Activated T-cell treated with anti-CD3 and anti-CD28 coated beads for 24 hours (primary cell): ENCODE measurements at regions not wholly inside any gene's neighbourhood (a gene's known extent, or its start where the extent isn't known, plus 50 kb on each side); places are given as distances from the start of the nearest gene placed in this dataset.

Experiments
- DNase-seq: peaks from one replicate; pipeline ENCODE4 v3.0.0-alpha.2; 2020; ENCODE audit warnings: low read depth

DNA sequence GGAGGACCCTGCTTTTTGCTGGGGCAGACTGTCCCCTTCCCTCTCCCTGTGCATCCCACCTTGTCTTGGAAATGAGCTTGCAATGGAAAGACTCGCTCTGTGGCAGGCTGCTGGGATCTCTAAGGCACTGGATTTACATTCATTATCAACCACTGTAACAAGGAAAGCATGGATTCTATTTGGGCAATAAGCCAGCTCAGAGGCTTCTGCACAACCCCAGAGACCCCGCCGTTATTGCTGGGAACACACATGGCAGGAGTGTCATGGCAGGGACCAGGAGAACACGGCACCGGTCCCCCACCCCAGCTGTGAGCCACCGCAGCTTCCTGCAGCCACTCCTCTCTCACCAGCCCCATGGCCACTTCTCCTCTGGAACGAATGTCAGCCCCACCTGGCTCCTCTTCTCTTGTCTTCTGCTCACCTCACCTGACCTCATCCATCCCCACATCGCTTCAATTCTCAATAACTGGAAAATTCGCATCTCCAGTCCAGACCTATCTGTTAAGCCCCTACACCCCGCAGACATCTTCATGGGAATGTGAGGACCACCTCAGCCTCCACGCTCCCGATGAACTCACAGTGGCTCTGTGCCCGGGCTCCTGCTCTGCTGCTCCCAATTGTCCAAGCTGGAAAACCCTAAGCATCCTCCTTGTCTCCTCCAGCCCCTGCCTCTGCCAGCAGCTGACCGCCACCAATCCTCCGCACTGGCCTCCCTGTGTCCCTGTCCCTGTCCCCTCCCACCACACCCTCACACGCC is 181.5 kb downstream of the USP12 start:
- DNase-seq = no peak

- DNase-seq = no peak
Observed at GRCh38 chr13:26989261-26989956, 182.2 kb downstream of the USP12 start.

GRCh38 chr13:26988059-26988769 is 183.4 kb downstream of the USP12 start:
- DNase-seq = no peak

DNA sequence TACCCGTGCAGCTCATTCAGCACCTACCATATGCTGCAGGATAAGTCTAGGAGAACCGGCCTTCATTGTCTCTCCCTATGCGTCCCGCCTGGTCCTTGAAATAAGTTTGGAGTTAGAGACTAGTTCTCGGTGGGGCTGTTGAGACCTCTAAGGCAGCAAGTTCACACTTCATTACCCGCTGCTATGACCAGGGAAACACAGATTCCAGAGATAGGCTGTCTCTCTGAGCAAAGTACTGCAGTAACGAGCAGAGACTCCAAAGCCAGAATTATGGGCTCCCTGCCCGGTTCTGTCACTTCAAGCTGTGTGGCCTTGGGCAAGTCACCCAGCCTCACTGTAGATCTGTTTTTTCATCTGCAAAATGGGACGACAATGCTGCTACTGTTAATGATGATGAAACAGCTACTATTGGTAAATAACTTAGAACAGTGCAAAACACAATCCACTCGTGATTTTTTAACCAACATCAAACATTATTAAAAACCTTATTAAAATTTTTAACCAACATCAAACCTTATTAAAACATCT is 184.1 kb downstream of the USP12 start:
- DNase-seq = no peak

- DNase-seq = peak; percentile 70
Observed at GRCh38 chr13:26985285-26985878, 186.2 kb downstream of the USP12 start.

GRCh38 chr13:26984337-26984736 is 187.3 kb downstream of the USP12 start:
- no peak for DNase-seq

- DNase-seq = no peak
Observed at GRCh38 chr13:26983543-26984320, 187.9 kb downstream of the USP12 start.

GRCh38 chr13:26980099-26981031 is 191.2 kb downstream of the USP12 start:
- DNase-seq = no peak

DNA sequence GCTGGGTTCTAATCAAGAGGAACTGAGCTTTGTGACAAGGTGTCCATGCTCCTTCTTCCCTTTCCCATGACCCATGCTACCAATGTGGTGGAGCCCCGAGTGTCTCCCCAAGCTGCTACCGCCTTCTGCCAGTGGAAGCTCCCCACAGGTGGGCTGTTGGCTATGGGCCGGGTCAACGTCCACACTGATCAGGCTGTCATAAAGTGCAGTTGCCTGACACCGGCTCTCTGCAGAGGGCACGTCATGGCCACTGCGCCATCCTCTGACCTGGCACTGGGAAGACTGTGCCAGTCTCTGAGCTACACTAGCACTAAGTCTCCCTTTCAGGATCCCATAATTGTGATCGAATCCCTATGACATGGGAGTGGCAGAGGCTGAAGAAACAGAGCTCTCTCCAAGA is 192.3 kb downstream of the USP12 start:
- no peak for DNase-seq

GRCh38 chr13:26978081-26978860 is 193.3 kb downstream of the USP12 start:
- DNase-seq = no peak

DNA sequence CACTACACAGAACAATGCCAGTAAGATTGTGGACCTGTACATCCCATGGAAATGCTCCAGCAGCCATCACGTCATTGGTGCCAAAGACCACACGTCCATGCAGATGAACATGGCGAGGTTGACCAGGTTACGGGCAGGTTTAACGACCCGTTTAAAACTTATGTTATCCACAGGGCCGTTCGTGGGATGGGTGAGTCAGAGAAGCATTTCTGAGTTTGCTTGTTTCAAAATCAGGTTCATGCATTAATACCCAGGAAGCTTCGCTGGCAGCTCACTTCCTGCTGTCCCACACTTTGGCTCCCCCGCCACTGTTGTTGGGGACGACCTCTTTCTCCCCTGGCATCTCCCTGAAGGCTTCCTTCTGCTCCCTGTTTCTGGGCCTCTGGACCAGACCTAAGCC is 194.1 kb downstream of the USP12 start:
- no peak for DNase-seq

- no peak for DNase-seq
Observed at GRCh38 chr13:26976313-26976712, 195.3 kb downstream of the USP12 start.

GRCh38 chr13:26973946-26974345 is 197.7 kb downstream of the USP12 start:
- DNase-seq = no peak

DNA sequence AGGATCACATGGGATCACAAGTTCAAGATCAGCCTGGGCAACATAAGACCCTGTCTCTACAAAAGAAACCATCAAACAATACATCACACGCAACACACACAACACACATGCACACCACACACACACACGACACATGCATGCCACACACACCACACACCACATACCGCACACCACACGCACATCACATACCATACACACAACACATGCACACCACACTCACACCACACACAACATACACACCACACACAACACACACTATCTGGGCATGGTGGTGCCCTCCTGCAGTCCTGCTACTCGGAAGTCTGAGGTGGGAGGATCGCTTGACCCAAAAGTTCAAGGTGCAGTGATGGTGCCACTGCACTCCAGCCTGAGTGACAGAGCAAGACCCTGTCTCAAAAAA is 198.3 kb downstream of the USP12 start:
- no peak for DNase-seq

GRCh38 chr13:26971990-26972887 is 199.4 kb downstream of the USP12 start:
- DNase-seq = no peak

DNA sequence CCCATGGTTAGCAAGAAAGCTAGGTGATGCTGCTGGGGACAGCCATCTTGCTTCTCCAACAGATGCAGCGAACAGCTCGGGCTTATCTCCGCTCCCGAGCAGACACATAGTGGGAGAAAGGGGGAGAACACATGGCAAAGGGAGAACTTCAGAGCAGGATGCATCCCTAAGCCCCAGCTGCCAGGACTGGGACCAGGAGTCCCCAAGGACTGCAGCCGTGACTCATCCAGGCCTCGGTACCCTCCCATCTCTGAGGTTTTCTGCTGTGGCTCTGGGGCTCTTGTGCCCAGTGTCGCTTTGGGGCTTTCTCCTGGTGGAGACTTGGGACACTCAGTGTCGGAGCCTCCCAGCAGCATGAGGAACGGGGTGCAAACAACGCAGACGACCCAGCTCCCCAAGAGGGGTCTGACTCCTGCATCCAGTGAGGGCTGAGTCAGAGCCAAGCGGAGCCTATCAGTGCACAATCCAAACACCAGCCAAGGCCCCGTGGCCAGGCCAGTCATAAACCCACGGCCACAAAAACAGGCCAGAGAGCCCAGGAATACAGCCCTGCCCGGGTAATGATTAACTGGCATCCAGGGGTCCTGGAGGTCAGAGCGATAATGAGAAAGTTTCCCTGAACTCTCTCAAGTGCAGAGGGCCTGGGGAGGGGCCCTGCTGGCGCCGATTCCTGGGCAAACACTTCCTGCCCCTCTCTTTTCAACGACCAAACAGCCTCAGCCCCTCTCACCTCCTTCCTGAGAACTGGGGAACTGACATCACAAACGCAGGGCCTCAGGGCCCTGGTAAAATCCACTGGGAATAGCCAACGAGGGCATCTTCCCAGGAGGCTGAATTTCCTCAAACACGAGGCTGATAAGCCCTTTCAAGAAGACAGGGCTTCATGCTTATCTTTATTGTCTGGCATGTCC is 202.9 kb downstream of the USP12 start:
- DNase-seq = no peak
